Thyroid gland (tissue), 4 donors: ENCODE measurements at regions not wholly inside any gene's neighbourhood (a gene's known extent, or its start where the extent isn't known, plus 50 kb on each side); places are given as distances from the start of the nearest gene placed in this dataset.

Experiments
- CTCF ChIP-seq, 6 experiments: fragments of 200-600 bp in 3 of 6; fragments of 450-650 bp in 3 of 6; sonication (generic) in 3 of 6; IDR thresholded peaks; one replicate each; pipeline ENCODE4 v1.5.1; 2016 to 2019; ENCODE audit warnings: antibody characterized with exemption in 6 of 6, mild to moderate bottlenecking in 2 of 6, inconsistent platforms in 1 of 6, moderate library complexity in 1 of 6
- POLR2A ChIP-seq, 2 donors: fragments of 450-650 bp; IDR thresholded peaks; one replicate each; pipeline ENCODE4 v1.6.1; 2017; ENCODE audit warnings: antibody characterized with exemption in 2 of 2, mild to moderate bottlenecking in 2 of 2, moderate library complexity in 1 of 2

DNA sequence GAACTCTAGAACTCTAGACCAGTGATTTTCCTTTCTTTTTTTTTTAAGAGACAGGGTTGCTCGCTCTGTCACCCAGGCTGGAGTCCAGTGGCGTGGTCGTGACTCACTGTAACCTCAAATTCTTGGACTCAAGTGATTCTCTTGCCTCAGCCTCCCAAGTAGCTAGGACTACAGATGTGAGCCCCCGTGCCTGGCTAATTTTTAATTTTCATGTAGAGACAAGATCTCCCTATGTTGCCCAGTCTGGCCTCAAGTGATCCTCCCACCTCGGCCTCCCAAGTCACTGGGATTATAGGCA lies 359.6 kb downstream of the SHQ1 start:
- no peak for TF ChIP-seq CTCF (IDR thresholded peaks at IDR 0.05)
- TF ChIP-seq POLR2A (IDR thresholded peaks at IDR 0.05): no peak
